NCI-H1048 (cell line): ENCODE measurements at regions not wholly inside any gene's neighbourhood (a gene's known extent, or its start where the extent isn't known, plus 50 kb on each side); places are given as distances from the start of the nearest gene placed in this dataset.
A peak's percentile ranks its signal among the peaks of the same experiment; 100 is the strongest.
"Not testable (repeated sequence)": the region's sequence is repeated elsewhere in the genome, so short reads cannot be mapped to it uniquely, and the experiment has no call there.

Experiments
- DNase-seq: peaks from one replicate; lab custom pipeline; 2025; lab: John Stamatoyannopoulos, UW

DNA sequence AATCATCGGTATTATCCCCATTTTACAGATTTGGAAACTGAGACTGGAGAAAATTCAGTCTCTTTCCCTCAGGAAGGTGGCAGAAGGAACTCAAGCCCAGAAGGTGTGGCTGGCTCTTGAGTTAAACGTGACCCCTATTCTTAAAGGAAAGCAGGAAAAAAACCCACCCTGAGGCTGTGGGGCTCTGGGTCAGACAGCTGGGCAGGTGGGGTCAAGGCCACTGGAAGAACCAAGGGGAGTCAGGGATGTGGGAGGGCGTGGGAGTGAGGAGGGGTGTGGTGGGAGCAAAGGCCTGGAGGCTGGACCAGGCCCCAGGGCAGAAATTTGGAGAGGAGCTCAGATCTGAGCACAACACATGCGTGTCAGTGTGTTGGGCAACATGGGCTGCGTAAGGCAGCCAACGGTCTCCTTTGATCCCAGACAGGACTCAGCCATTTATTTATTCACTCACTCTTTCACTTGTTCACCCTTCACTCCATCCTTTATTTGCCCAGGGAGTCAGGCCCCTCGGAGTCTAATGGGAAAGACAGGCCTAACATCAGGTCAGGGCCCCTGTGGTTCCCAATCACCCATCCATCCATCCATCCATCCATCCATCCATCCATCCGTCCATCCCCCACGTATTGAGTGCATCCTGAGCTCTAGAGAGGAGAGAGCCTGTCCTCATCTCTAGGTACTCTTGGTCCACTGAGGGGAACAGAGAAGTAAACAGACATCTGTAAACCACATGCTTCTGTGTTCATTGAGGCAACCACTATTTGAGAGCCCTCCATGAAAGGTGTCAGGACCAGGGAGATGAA lies 165.0 kb downstream of the VEGFA start:
- DNase-seq: no peak

GRCh38 chr6:43934183-43934802 lies 164.3 kb downstream of the VEGFA start:
- DNase-seq: no peak

DNA sequence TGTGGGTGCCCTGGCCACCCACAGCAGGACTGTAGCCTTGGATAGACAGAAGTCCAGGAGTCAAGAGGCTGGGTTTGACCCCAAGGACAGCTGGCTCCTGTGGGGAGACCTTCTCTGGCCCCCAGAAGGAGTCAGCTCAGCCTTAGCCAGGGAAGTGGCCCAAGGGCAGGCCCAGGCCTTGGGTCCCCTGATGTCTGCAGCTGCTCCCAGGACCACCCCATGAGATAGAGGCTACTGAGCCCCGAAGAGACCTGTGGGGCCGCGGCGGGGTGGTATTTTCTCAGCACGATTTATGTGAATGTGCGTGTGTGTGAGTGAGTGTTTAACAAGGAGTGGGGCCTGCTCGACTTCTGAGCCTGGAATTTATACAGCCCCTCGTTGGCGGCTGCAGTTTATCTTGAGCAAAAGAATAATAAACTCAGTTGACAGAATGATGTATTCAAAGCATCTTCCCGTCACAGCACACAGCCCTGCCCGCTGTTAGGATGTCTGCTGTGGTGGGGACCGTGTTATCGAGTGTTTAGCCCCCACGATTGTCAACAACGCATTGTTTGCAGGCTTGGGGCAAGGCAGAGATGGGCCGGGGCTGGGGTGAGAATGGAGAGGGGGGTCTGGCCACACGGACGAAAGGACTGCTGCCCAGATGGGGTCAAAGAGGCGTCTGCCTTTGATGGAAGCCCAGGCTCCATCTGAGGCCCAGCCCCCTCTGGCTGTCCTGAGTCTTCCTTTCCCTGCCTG lies 163.3 kb downstream of the VEGFA start:
- no peak for DNase-seq

GRCh38 chr6:43932259-43933147 lies 162.5 kb downstream of the VEGFA start:
- DNase-seq: no peak

DNA sequence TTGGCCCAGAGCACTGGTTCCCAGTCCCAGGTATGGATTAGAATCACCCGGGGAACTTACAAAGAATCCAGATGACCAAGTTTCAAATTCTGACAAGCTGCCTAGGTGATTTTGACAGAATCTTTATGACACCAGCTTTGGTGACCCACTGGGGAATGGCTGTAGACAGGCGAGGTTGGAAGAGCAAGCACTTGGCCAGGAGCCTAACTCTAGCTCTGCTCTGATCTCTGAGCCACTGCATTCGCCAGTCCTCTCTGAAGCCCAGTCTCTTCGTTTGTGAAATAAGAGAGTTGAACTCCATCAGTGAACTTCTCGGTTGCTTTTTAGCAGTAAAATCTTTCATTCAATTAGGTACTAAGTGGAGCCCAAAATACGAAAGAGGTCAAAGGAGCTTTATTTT lies 161.2 kb downstream of the VEGFA start:
- DNase-seq: no peak

DNA sequence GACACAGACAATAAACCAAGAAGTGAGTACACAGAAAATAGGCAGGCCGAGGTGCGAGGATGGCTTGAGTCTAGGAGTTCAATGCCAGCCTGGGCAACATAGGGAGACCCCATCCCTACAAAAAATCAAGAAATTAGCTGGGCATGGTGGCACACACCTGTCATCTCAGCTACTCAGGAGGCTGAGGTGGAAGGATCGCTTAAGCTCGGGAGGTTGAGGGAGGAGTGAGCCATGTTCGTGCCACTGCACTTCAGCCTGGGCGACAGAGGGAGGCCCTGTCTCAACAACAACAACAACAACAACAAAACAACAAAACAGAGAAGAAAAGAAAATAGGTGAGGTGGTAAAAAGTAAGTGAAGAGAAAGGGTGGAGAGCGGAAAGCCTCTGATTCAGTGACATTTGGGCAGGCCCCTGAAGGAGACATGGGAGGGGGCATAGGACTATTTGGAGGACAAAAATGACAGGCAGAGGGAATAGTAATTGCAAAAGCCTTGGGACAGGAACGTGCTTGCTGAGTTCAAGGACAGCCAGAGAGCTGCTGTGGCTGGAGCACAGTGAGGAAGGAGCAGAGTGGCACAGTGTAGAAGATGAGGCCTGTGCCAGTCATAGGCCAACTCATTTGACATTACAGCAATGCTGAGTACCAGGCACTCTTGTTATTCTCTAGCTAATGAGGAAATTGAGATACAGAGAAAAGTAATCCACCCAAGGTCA lies 160.6 kb downstream of the VEGFA start:
- no peak for DNase-seq

DNA sequence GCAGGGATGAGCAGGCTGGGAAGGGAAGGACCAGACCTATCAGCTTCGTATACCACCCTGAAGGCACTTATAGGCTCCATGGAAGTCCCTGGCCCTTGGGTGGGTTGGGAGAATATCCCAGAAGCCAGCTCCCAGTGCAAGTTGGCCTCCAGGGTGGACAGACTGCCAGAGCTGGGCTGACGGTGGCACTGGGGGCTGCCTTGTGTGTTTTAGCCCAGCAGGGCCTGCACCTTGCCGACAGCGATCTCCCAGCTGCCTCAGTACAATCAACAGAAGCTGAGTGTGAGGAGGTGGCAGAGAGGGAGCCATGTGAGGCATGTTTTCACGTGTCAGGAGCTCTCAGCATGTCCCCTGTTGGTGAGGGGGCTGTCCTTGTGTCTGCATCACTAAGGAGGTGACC lies 159.5 kb downstream of the VEGFA start:
- DNase-seq: no peak

- no peak for DNase-seq
Measured at GRCh38 chr6:43927532-43928210, 157.7 kb downstream of the VEGFA start.

DNA sequence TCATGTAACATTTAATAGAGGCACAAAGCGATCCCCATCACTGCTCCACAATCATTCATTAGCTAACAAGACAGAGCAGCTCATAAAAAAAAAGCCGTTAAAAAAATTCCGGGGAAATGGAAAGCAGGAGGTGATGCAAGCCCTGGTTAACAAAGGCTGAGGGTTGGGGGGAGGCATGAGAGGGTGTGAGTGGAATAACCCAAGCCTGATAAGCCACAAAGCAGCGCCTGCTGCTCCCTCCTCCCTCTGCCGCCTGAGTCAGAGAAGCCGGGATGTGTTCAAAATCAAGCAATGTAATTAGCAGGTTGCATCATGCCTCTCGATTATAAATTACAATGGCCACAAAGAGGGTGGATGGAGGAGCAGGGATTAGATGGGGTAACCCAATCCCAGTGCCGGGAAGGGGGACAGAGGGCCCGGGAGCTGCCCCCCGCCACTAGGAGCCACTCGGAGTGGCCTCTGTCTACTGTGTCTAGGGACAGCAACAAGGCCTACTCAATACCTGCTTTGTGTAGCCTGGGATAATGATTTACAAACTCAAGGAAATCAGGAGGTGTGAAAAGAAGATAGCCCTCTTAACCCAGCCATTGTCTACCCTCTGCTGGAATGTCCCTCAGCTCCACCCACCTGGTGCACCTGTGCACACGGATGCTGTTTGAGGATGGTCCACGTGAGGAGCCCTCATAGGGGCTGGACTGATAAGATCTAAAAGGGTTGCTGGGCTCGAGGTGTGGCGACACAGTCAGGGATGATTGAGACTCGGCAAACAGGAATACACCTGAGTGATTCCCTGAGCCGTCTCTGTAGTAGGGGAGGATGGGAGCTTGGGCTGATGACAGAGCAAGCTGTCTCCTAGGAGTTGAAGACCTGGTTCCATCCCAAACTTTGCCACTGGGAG lies 156.9 kb downstream of the VEGFA start:
- peak; percentile 24 for DNase-seq

DNA sequence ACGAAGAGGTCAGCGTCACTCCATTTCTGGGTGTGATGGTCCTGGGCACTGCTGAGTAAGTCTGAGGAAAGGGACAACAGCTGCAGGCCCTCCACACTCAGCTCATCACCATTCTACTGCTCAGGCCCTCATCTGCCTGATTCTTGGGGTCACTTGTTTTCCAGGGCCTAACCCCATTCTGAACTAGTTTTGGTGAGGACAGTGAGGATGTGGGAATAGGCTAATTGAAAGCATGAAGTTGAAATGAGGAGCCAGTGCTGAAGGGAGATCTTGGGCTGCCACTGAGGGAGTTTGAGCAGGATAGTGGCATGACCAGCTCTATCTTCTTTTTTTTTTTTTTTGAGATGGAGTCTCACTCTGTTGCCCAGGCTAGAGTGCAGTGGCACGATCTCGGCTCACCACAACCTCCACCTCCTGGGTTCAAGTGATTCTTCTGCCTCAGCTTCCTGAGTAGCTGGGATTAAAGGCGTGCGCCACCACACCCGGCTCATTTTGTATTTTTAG lies 155.7 kb downstream of the VEGFA start:
- not testable (repeated sequence) for DNase-seq

DNA sequence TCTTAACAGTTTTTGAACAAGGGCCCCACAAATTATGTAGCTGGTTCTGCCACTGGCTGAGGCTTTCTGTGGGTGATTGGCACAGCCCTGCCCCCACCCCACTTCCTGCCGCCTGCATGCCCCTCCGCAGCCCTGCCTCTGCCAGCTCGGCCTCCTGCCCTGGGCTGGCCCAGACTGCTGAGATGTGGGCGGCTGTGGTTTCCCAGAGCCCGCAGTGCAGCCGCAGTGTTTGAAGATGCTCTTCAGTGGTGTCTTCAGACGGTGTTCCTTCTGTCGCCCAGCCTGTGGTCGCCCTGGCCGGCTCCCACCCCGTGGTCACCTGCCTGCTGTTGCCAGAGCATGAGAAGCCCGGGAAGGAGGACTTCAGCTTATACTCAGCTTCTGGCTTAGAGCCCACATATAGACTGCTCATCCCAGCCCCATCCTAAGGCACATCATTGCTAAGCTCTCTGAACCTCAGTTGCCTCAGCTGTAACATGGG lies 154.3 kb downstream of the VEGFA start:
- no peak for DNase-seq

DNA sequence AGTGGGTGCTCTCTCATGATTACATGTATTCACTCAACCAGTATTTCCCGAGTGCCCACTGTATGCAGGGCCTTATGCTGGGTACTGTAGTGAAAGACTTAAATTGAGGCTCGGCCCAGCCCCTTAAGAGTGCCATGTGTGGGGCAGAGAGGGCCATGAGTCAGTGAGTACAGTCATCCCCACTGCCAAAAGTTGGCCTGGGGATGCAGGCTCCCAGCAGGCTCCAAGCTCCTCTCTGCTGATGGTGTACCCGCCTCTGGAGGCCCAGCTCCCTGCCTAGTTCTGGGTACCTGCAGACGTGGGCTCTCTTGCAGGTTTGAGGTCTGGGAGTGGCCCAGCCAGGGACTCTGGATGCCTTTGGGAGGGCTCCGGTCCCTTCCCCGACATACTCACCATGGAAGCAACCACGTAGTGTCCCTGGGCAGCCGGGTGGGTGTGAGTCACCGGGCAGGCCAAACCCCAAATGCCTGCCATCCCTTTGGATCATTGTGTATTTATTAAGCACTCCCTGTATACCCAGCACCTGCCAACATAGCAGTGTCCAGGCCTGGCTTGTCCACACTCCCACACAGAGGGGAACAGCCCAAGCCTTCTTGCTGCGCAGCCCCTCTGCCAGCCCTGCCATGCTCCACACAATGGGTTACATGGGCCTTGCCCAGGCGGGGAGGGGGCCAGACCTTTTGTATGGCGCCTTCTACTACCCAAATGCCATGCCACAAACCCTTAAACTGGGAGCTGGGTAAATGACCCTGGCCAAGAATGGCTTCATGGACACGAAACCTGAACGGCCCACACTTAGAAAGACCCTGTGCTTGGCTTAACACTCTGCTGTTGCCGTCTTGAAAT lies 153.6 kb downstream of the VEGFA start:
- no peak for DNase-seq

- DNase-seq: no peak
Measured at GRCh38 chr6:43922426-43923375, 152.7 kb downstream of the VEGFA start.

GRCh38 chr6:43921548-43922425 lies 151.8 kb downstream of the VEGFA start:
- DNase-seq: no peak

- no peak for DNase-seq
Measured at GRCh38 chr6:43921039-43921438, 151.0 kb downstream of the VEGFA start.

- no peak for DNase-seq
Measured at GRCh38 chr6:43919774-43920173, 149.8 kb downstream of the VEGFA start.
